ENCODE measurements at regions not wholly inside any gene's neighbourhood (a gene's known extent, or its start where the extent isn't known, plus 50 kb on each side); places are given as distances from the start of the nearest gene placed in this dataset.

DNA sequence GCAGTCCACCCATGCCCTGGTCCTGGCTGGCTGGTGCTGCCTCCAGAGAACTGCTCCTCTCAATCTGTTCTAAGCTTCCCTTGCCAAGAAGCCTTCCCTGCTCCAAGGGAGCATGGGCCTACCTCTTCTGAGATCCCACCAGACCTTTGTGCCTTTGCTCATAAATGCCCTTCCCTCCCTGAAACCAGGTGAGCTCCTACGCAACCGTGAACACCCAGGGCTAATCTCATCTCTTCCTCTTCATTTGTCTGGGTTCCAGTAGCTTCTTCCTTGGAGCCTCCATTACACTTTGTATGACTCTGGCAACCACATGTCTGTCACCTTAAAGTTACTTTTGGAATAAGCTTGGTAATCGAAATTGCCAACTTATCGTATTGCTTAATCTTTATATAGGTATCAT lies 270.6 kb downstream of the PBX3 start:
- no peak for DNase-seq

DNA sequence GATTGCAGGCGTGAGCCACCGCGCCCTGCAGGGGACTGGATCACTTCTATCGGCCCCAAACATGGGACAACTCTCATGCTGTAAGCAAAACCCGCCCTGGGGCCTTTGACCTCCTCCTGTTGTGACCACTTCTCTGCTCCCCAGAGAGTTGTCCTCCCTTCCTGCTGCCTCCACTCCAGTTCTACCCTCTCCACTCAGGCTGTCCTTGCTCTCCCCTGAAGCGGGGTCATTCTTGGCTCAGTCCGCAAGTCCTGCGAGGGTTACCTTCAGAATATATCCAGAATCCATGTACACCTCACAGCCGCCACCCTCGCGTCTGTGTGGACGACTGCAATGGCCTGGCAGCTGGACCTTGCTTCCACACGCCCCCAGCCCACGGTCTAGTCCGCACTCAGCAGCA lies 273.7 kb downstream of the PBX3 start:
- no peak for DNase-seq

DNA sequence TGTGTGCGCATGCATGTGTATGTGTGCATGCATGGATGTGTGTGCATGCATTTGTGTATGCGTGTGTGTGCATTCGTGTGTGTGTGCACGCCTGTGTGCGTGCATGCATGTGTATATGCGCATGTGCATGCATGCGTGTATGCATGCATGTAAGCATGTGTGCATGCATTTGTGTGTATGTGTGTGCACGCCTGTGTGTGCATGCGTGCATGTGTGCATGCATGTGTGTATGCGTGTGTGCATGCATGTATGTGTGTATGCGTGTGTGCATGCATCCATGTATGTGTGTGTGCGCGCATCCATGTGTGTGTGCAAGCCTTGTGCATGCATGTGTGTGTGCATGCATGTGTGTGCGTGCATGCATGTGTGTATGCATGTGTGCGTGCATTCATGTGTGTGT lies 276.8 kb downstream of the PBX3 start:
- DNase-seq, result no peak

DNA sequence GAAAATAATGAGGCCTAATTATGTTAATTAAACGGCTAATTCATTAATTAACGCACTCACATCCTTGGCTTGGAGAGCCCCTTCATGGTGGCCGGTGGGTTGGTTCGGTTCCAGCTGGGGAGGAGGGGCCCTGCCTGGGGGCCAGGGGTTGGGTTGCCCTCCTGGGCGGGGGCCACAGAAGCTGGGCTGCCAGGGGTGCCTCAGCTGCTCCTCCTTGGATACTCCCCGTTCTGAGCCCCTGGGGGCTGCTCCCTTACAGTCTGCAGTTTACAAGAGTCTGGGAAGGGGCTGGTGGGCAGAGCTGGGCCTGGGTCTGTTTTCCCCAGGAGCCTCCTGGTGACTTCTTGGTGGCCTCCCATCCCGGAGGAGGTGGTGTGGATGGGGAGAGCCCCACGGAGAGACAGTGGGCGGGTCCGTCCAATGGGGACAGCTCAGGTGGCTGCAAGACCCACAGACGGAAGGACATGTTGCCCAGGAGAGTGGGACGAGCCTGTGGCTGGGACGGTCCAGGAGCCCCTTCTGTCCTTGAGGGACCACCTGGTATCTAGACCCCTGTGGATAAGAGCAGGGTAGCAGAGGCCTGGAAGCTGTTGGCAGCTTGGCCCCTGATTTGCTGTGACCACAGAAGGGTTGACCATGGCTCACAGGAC lies 277.5 kb downstream of the PBX3 start:
- DNase-seq, result no peak

DNA sequence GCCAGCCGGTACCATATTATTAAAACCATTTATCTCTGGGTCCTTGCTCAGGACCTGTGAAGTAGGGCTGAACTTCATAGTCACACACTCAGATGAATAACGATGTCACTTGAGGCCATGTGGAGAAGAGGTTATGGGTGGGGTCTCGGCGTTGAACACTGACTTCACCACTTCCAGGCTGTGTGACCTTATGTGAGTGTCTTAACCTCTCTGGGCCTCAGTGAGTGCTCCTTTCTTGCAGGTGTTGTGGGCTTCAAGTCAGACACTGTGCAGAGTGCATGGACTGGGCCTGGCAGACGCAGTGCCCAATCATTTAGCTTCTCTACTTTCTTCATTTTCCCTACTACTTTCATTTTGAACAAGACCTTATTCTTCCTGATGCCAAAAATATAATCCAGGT lies 278.8 kb downstream of the PBX3 start:
- no peak for DNase-seq

DNA sequence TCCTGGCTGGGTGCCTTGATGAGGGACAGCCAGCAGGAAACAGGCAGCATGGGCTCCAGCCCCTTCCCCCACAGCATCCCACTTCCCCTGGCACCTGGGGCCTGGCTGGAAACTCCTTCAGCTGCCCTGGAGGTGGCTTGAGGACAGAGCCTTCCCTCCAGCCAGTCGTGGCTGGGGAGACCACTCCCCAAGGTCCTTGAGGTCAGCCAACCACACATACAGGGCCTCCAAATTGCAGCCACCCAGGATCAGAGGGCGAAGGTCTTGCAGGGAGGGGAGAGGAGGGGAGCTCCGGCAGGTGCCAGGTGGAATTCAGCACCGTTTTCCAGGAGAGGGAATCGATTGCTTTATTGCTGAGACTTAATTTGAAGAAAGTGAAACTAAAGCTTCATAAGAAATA lies 280.4 kb downstream of the PBX3 start:
- DNase-seq, result no peak

DNA sequence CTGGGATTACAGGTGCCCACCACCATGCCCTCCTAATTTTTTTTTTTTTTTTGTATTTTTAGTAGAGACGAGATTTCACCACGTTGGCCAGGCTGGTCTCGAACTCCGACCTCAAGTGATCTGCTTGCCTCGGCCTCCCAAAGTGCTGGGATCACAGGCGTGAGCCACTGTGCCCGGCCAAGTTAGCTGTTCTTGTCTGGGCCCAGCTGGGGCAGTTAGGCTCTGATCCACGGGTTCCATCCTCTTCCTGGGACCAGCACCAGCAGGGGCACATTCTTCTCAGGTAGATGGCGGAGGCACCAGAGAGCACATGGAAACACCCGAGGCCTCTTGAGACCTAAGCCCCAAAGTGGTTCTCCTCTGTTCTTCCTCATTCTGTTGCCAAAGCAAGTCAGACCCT lies 281.6 kb downstream of the PBX3 start:
- DNase-seq, result no peak

DNA sequence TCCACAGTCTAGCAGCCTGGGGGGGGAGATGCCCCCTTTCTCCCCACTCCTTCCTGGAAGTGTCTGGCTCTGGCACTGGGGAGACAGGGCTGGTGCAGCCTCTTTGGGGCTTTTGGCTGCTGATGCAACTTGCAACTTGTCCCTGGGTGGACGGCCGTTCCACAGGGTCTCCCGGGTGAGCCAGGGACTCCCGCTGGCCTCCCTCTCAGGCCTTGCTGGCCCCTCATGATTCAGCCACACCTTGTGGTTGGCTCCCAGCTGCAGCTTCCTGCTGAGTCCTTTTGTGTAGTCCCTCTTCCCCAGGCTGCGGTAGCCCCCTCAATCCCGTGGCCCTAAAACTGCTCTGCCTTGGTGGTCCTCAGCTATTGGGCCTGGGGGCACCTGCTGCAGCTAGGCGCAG lies 283.5 kb downstream of the PBX3 start:
- no peak for DNase-seq

DNA sequence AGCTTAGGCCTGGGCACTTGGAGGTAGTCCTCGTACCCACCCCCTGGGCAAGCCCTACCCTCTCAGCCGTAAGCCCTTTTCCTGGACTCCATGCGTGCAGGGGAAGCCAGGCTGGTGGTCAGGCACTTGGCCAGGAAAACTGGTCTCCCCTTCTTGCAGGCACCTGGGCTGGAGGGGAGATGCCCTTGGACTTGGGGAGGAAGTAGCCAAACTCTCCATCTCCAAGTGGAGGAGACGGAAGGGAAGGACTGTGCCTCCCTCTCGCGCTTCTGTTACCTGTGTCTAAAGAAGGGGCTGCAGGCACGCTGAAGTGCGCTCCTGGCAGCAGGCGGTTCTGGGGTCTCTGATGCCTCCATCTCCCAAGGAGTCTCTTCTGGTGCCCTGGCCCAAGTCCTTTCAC lies 283.9 kb downstream of the PBX3 start:
- no peak for DNase-seq

DNA sequence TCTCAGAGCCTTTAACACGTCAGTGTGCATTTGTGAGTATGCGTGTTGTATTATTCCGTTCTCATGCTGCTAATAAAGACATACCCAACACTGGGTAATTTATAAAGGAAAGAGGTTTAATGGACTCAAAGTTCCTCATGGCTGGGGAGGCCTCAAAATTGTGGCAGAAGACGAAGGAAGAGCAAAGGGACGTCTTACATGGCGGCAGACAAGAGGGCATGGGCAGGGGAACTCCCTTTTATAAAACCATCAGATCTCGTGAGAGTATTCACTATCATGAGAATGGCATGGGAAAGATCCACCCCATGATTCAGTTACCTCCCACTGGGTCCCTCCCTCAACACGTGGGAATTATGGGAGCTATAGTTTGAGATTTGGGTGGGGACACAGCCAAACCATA lies 285.0 kb downstream of the PBX3 start:
- no peak for DNase-seq

DNA sequence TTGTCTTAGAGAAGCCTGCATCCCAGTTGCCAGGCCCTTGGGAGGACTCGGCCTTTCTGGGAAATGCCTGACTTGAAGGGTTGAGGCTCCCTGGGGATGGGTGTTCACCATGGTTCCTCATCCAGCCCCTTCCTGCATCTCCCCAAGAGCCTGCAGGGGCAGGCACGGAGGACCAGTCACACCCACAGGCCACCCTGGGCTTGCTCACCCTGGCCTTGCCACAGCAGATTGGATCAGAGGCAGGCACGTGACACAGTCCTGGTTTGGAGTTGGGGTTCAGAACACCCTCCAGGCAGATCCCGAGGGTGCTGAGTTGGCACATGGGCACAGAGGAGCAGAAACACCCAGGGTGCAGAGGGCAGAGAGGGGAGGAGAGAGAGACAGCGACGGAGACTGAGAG lies 286.1 kb downstream of the PBX3 start:
- DNase-seq, result no peak

DNA sequence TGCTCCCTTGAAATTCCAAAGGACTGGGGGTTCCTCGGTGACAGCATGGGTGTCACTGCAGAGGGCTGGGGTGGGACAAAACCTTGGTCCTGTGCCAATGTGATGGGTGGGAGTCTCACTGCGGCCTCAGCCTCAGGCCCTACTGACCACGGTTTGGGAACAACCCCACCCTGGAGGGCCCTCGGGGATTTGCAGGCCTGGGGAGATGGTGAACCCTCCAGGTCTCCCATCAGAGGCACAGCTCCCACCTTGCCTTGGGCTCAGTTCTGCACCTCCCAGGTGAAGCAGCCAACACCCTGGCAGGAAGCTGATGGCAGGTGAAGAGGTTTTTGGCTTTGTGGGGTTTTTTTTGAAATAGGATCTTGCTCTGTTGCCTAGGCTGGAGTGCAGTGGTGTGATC lies 286.8 kb downstream of the PBX3 start:
- DNase-seq, result no peak

DNA sequence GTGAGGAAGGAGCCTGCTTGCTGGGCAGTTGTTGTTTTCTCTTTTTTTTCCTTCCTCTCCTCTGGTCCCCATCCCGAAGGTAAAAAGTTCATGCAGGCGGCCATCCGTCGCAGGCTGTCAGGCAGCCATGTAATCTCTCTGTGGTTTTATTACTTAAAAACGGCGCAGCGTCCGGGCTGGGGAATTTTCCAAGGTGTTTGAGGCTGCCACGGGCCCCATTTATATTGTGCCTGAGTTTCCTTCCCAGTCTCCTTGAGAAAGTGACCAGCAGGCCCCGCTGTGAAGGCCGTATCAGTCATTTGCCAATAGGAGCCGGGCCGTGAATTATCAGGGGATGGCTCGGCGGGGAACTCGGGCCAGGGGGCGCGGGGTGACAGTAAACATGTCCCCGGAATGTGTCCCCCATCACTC lies 289.7 kb downstream of the PBX3 start:
- DNase-seq, result no peak

DNA sequence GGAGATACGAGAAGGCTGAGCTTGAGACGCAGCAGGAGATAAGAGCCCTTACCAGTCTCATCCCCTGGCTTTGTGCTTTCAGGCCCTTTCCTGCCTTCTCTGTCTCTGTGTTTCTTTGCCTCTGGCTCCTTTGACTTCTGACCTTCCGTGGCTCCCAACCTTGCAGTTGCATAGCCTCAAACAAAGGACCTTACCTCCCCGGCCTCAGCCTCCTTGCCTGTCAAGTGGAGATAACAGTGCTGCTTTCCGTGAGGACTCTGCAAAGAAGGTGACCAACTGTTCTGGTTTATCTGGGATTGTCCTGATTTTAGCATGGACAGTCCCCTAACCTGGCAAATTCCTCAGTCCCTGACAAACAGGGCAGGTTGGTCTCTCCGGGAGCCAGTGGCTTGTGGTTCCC lies 287.8 kb upstream of the MVB12B start:
- DNase-seq, result no peak

DNA sequence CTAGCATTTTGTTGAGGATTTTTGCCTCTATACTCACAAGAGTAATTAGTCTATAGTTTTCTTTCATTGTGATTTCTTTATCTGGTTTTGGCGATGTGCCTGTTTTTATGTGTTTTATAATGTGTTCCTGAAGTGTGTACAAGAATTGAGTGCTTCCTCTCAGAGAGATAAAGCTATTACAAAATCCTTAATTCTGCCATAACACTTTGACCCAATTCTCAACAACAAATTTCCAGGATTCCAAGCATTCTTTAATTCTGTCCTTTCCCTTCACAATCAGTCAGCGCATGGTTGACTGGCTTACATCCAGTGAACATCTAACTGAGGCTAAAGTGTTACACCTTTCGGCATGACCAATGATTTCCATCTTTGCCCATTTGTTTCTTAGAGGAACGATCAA lies 282.9 kb upstream of the MVB12B start:
- no peak for DNase-seq

DNA sequence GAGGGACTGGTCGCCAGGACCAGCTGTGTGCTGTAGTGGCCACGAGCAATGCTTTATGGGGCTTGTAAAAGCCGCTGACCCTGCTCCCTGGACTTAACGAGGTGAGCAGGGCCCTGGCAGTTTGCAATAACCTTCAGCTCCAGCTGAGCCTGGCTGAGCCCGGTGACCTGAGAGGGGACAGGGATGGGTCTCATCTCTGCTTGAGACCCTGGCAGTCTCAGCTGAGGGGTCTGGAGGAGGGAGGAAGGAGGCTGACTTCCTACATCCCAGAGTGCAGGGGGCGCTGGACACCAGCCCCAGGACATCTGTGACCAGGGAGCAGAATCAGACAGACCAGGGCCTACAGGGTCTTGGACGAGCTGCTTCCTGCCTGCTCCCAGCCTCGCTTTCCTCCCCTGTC lies 277.5 kb upstream of the MVB12B start:
- DNase-seq, result no peak

DNA sequence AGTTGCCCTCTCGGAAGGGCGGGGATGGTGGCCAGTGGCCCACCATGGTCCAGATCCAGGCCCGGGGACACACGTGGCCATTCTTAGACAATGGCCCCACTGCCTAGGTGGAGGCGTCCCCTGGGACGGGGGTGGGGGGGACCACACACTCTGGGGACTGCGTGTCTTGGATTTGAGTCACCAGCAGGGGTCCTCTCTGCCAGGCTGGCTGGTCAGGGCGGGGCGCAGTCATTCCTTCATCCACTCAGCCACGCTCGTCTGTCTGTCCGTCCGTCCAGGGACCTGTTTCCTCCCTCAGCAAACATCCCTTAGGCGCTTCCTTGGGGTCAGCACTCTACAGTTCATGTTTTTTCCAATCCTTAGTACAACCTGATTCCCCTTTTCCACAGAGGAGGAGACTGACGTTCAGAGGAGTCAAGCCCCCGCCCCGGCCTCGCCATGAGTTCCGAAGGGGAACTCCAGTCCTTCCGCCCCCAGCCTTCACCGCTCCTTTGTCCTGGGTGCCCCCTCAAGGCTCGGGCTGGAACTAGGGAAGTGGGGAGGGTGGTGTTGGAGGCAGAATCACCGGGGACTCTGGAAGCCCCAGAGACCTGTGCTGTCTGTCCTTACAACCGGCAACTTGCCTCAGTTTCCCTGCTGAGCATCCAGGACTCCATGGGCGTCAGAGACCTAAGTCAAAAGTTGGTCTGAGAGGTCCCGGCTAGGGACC lies 276.6 kb upstream of the MVB12B start:
- DNase-seq, result no peak

DNA sequence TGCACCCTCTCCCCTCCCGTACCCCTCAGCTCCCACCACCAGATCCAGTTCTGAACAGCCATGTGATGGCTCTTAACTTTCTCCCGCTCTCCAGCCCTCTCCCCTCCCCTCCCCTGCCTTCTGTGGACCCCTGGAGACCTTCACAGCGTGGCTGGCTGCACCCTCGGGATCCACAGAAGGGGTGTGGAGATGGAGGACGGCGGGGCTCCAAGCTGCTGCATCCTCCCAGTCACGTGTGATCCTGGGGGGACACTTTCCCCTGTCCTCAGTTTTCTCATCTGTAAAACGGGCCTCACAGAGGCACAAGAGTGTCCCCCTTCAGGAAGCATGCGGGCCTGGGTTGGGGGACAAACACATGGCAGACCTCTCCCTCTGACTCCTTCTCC lies 276.0 kb upstream of the MVB12B start:
- DNase-seq, result no peak

DNA sequence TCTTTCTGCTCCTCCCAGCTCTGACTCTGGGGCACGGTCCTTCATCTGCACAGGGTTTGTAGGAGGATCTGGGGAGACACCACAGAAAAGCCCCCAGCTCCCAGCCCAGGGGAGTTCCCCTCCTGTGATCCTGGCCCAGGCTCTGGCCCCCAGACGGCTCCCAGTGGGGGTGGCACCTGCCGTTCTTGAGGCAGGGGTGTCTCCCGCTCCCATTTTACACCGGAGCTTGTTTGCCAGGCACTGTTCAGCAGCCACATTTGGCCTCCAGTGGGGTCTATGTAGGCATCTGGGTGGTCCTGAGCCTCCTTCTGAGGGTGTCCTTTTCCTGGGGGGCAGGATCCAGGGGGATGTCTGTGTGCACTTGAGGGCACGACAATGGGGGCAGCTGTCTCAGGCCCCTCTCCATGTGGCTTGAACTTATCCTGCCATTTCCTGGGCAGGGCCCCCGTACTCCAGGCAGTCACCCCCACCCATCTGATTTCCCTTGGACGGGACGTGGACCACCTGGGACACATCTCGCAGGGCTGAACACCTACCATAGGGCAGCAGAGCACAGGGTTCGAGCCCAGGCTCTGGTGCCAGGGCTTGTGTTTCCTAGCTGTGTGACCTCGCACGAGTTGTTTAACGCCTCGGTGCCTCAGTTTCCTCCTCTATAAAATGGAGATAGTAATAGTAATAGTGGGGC lies 275.0 kb upstream of the MVB12B start:
- no peak for DNase-seq

DNA sequence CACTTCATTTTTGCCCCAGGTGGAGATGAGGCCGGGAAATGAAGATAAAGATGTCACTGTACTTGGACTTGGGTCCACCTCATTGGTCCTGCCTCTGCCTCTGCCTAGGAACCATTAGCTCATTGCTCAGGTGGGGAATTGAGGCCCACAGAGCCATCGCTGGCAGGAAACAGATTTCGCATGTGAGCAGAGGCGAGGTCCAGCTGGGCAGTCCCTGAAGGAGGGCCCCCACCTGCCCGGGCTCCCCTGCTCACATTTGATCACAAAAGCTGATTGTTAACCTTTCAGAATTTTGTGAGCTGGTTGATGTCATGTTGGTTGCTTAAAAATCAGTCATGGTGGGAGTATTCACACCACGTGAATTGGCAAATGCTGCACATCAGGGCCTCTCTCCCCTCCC lies 273.8 kb upstream of the MVB12B start:
- DNase-seq, result no peak

DNA sequence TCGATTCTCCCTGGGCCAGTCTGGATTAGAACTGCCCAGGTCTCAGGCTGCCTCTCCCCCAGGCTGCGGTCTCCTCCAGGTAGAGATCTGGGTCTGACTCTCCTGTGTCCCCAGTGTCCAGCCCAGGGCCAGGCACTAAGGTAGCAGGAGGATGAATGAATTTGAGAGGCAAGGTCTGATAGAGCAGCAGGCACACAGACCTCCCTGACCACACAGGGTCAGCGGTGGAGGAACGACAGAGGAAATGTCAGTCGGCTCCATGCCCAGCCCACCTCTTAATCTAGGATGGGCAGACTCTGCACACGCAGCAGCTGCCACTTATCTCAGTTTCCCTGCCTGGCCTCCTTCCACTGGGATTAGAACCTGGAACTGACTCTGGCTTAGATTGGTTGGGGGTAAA lies 272.7 kb upstream of the MVB12B start:
- no peak for DNase-seq

DNA sequence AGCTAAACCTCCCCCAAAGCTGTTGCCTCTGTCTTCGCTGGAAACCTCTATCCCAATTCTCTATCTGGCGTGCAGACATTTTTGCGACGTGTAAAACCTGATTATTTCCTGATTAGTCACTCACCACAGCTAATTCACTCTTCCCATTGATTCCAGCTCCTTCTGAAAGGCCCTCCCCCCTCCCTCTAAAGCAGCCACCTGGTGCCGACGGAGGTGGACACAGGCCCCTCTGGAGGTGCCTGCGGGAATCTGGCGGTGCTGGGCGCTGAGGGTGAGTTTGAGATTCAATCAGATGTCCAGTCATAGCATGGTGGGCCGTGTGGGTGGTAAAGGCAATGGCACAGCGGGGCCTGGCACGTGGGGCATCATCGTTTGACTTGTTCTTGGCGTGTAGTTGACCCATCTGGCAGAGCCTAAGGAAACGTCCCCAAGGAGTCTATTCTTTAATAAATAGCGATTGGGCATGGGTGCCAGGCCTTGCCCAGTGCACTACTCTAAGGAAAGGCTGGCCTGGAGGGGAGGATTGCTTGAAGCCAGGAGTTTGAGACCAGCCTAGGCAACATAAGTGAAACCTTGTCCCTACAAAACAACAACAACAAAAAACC lies 271.1 kb upstream of the MVB12B start:
- DNase-seq, result no peak

DNA sequence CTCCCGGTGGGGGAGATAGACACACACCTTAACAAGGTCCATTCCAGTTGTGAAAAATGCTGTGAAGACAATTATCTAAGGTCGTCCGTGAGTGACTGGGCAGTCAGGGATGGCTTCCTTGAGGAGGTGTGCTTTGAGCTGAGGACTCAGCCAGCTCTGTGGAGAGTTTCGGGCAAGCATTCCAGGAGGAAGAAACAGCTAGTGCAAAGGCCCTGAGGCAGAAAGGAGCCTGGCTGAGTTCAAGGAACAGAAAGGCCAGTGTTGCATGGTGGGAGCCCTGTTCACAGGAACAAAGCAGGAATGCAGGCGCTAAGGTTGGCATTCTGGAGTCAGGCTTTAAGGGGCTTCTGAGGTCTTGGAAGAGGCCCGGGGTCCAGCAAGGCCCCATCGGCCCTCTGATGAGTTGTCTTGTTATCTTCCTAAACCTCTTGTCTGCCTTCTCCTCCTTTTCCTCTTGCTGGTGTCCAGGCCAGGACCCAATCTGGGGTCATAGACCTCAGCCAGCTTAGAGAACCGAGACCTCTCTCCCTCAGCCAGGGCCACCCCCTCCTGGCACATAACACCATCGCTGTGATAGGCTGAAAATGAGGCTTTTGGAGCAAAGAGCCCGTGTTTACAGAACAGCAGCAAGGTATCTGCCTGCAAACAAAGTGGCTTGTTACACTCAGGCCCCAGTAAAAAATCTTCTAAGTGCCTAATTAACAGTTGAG lies 270.2 kb upstream of the MVB12B start:
- peak; percentile 57 to 72 for DNase-seq
